ENCODE measurements at regions not wholly inside any gene's neighbourhood (a gene's known extent, or its start where the extent isn't known, plus 50 kb on each side); places are given as distances from the start of the nearest gene placed in this dataset.
"Not testable (repeated sequence)": the region's sequence is repeated elsewhere in the genome, so short reads cannot be mapped to it uniquely, and the experiment has no call there.

DNA sequence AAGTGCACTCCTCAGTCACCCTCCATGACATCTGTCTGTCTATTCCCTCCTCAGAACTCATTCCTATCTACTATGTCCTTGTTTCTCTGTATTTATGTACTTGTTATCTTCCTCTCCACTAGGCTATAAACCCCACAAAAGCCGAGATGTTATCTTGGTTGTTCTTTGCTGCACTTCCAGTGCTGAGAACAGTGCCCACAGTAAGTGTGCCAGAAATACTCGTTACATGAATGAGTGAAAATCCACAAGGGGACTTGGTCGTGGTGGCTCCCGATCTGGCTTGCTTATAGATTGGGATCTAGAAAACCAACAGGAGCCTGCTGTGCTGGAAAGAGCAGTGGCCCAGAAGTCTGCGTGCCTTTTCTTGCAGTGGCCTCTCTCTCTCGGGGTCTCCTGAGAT, 111.9 kb upstream of the PRMT8 start:
- no peak overlapping the region for H3K4me3 ChIP-seq (ENCODE audit: low read depth, low read length)
- no peak for DNase-seq (ENCODE audit: low read depth)
- TF ChIP-seq, protein P1, sequence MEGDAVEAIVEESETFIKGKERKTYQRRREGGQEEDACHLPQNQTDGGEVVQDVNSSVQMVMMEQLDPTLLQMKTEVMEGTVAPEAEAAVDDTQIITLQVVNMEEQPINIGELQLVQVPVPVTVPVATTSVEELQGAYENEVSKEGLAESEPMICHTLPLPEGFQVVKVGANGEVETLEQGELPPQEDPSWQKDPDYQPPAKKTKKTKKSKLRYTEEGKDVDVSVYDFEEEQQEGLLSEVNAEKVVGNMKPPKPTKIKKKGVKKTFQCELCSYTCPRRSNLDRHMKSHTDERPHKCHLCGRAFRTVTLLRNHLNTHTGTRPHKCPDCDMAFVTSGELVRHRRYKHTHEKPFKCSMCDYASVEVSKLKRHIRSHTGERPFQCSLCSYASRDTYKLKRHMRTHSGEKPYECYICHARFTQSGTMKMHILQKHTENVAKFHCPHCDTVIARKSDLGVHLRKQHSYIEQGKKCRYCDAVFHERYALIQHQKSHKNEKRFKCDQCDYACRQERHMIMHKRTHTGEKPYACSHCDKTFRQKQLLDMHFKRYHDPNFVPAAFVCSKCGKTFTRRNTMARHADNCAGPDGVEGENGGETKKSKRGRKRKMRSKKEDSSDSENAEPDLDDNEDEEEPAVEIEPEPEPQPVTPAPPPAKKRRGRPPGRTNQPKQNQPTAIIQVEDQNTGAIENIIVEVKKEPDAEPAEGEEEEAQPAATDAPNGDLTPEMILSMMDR (conservative IDR thresholded peaks at IDR 0.05; ENCODE audit: low read depth, low read length): no peak

DNA sequence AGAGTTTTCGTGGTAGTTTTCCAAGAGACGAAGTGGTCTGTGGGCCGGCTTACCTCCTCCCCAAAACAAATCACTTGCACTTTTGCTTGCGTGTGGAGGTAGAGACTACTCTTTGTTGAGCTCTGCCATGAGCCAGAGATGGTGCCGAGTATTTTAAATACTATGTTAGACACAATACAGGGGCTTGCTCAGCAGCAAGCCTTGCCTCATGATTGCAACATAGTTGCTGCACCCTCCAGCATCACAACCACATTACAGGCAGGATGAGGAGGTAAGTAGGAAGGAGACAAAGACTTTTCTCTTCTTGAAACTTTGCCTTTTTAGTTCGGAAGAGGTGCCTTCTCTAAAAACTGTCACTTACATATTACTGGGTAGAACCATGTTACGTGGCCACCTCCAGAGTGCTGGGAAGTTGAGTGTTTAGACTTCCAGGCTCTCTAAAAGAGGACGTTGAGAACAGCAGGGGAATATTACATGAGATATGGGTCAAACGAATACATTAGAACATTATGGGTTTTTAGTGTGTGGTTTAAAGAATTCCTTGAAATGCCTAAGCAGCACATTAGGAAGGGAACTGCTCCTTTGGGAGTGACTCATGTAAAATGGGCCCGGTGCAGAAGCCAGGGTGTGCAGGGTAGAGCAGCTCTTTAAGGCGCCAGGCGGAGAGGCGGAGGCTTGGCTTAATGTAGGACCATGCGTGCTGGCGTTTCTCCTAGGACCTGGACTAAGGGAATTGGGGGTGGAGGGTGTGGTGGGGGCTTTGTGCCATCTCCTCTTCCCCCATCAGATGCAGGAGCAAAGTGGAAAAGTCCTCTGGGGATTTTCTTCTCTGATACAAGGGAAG, 110.6 kb upstream of the PRMT8 start:
- H3K4me3 ChIP-seq (ENCODE audit: low read depth, low read length): no peak overlapping the region
- TF ChIP-seq, protein P1 (conservative IDR thresholded peaks at IDR 0.05; ENCODE audit: low read depth, low read length): no peak
- DNase-seq (ENCODE audit: low read depth): no peak

DNA sequence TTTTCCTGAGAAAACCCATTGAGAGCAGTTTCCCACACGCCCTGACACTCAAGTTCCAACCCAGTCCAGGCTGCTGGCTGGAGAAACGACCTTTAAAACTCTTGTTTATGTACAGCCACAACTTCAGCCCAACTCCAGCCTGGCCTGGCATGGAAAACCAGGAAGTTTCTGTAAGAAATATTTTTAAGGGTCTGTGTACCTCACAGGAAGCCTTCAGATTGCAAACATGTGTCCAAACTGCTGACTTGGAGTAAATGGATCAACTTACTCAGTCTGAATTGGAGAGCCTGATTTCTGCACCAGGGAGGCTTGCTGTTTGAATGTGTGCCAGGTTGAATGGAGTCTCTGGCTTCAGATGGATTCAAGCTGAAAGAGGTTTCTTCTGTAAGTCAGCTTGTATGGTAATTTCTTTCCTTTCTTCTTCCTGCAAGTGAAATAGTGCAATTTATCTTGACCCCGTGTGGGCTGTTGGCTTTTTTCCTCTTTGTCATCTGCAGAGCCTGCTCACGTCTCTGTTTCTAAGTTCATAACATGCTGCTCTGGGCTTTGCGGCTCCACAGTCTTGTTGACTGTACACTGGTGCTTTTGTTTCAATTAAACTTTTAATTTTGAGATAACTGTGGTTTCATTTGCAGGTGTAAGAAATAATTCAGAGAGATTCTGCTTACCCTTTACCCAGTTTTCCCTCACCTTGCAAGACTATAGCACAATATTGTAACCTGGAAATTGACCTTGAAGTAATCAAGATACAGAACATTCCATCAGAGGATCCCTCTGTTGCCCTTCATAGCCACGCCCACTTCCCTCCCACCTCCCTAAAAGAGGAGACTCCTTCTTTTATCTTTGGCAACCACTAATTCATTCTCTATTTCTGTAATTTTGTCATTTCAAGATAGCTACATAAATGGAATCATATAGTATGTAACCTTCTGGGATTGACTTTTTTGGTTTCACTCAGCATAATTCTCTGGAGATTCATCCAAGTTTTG, 109.7 kb upstream of the PRMT8 start:
- TF ChIP-seq, protein P1 (conservative IDR thresholded peaks at IDR 0.05; ENCODE audit: low read depth, low read length): no peak
- no peak overlapping the region for H3K4me3 ChIP-seq (ENCODE audit: low read depth, low read length)
- DNase-seq (ENCODE audit: low read depth): peak; percentile 14

DNA sequence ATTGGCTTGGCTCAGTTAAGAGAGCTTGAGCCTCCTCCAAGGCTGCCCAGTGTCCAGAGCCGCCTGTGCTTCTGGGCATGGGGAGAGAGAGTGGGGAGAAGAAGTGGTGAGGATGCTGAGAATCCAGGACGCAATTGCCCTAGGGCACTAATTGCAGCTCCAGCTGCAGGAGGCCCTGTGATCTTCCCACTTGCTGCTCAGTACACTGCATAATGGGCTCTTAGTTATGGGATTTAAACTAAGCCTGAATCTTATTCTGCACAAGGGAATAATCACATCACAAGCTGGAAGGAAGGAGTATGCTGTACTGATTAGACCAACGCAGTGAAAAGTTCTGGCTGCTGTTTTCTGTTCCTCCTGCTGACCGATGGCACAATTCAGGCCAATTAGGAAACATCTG, 101.0 kb upstream of the PRMT8 start:
- TF ChIP-seq, protein P1 (conservative IDR thresholded peaks at IDR 0.05; ENCODE audit: low read depth, low read length): no peak
- H3K4me3 ChIP-seq (ENCODE audit: low read depth, low read length): no peak overlapping the region
- DNase-seq (ENCODE audit: low read depth): no peak

DNA sequence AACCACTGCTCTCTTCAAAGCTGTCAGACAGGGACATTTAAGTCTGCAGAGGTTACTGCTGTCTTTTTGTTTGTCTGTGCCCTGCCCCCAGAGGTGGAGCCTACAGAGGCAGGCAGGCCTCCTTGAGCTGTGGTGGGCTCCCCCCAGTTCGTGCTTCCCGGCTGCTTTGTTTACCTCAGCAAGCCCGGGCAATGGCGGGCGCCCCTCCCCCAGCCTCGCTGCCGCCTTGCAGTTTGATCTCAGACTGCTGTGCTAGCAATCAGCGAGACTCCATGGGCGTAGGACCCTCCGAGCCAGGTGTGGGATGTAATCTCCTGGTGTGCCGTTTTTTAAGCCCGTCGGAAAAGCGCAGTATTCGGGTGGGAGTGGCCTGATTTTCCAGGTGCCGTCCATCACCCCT, 93.4 kb upstream of the PRMT8 start:
- H3K4me3 ChIP-seq (ENCODE audit: low read depth, low read length); DNase-seq (ENCODE audit: low read depth): not testable (repeated sequence)

DNA sequence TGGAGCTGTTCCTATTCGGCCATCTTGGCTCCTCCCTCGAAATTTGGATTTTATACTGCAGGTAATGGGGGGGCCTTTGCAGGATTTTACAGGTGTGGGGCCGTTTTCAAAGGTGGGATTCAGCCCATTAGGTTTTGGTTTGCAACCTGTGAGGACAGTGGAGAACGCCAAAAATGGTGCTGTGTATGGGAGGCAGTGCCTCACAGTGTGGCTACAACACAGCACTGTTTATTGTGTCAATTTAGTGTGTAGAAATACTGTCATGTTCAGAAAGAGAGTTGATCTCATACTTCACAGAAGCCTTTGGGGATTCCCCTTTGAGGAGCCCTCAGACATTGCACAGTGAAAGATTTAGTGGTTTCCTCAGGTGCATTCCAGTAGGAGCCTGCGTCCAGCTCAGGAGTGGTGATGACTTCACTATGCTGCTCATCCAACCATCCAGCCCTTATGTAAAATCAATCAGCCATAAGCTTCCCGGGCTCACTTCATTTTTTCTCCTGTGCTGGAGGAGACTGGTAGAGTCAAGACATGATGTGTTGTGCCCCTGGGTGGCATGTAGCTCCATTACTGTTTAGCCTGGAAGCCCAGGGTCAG, 92.7 kb upstream of the PRMT8 start:
- H3K4me3 ChIP-seq (ENCODE audit: low read depth, low read length): no peak overlapping the region
- DNase-seq (ENCODE audit: low read depth): no peak
- TF ChIP-seq, protein P1 (conservative IDR thresholded peaks at IDR 0.05; ENCODE audit: low read depth, low read length): no peak

DNA sequence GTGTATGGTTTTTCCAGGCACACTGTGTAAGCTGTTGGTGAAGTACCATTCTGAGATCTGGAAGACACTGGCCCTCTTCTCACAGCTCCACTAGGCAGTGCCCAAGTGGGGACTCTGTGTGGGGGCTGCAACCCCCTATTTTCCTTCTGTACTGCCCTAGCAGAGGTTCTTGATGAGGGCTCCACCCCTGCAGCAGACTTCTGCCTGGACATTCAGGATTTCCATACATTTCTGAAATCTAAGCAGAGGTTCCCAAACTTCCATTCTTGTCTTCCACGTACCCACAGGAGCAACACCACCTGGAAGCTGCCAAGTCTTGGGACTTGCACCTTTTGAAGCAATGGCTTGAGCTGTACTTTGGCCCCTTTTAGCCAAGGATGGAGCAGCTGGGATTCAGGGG, 85.2 kb upstream of the PRMT8 start:
- TF ChIP-seq, protein P1 (conservative IDR thresholded peaks at IDR 0.05; ENCODE audit: low read depth, low read length): no peak
- DNase-seq (ENCODE audit: low read depth): no peak
- H3K4me3 ChIP-seq (ENCODE audit: low read depth, low read length): no peak overlapping the region
